GM19035 (cell line): ENCODE measurements at regions not wholly inside any gene's neighbourhood (a gene's known extent, or its start where the extent isn't known, plus 50 kb on each side); places are given as distances from the start of the nearest gene placed in this dataset.
"Not testable (repeated sequence)": the region's sequence is repeated elsewhere in the genome, so short reads cannot be mapped to it uniquely, and the experiment has no call there.

Experiments
- ATAC-seq: cut with Tn5 transposase; IDR thresholded peaks from one replicate; pipeline ENCODE4 v1.9.1; 2021; ENCODE audit not compliant: unreplicated experiment

DNA sequence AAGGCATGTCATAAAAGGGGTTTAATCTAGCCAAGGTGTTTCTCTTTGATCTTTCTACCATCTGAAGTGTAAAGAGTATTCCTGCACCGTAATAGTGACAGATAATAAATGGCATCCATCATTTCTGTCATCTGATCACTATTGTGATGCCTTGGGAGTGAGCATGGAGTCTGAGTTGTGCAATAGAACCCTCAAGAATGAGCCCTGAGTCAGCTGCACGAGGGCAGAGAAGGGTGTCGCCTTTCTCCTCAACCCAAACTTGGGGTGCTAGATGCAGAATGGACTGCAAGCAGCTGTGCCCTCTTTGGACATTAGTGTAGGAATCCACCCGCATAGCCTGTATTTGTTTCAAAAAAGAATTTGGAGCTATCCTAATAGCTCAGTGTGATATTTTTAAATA, 115.2 kb downstream of the ZNF37A start:
- ATAC-seq: no peak

GRCh38 chr10:38209748-38210147, 115.6 kb downstream of the ZNF37A start:
- ATAC-seq: not testable (repeated sequence)

DNA sequence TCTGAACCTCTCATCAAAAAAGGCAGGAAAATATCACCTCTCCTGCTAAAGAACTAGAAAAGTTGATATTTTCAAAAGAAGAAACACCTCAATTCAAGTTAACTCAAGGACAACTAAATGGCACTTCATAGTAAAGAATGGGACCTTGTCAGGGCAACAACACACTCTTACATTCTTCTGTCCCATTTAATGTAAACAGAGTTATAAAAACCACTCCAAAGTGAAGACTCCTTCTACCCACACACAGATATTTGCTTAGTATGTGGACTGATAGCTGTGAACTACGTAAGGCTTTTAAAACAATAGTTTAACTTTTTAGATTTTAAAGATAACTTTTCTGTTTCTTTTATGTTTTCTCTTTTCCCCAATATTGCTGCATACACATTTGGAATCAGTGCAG, 118.3 kb downstream of the ZNF37A start:
- no peak for ATAC-seq

DNA sequence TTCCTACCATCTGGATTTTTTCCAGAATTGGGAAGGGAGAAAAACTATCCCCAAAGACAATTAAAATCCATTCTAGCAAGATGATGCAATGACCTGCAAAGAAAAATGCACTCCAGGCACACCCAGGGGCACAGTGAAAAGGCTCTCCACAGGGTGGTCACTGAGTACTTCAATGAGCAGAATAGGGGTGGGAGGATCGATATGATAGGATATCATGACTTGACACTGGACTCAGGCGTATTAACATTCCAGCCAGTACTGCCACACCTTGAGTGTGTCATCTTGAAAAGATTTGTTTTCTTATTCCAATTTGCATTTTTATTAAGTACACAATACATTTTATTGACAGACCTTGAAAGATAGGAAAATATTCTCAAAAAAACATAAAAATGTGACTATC, 132.2 kb downstream of the ZNF37A start:
- ATAC-seq: no peak

DNA sequence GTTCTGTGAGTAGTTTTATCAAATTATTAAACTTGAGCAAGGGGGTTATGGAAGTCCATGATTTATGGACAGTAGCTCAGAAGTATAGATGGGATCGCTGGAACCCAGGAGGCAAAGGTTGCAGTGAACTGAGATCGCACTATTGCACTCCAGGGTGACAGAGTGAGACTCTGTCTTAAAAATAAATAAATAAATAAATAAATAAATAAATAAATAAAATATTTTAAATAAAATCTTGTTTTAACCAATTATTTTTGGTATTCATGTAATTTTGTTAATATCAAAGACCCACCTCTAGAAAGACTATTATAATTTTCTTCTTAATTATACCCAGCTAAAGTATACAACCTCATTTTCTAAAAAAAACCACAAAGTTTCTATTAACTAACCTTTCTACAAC, 134.3 kb downstream of the ZNF37A start:
- ATAC-seq: no peak

DNA sequence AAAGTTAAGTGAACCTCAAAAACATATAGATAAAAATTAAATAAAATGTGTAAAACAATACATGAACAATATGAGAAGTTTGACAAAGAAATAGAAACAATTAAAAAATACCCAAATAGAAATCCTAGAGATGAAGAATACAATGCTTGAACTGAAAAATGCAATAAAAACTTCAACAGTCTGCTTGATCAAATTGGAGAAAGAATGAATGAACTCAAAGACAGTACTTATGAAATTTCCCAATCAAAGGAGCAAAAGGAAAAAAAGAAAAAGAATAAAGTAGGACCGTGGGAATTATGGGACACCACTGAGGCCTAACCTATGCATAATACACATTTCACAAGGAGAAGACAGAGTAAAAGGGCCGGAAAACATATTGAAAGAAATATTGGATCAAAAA, 144.3 kb downstream of the ZNF37A start:
- not testable (repeated sequence) for ATAC-seq

DNA sequence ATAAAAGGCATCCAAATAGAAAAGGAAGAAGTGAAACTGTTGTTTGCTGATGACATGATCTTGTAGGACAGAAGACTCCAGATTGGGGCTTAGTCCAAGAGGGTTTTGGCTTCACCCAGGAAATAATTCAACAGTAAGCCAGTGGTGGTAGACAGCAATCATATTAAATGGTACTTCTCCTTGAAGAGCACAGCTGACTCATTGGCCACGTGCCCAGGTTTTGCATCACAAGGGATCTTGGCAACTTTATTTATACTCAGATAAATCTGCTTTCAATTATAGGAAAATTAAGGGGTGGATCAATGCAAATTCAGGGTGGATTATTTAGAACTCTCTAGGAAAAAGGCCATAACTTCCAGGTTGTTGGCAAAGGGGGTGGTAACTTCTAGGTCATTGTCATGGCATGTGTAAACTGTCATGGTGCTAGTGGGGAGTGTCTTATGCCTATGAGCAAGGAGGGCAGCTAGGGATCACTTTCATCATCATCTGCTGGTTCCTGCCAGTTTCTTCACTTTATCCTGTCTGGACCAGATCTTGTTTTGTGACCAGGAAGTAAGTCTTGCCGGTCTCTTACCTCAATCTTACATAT, 148.0 kb downstream of the ZNF37A start:
- ATAC-seq: not testable (repeated sequence)

- ATAC-seq: not testable (repeated sequence)
Measured at GRCh38 chr10:38248113-38248512, 154.0 kb downstream of the ZNF37A start.

DNA sequence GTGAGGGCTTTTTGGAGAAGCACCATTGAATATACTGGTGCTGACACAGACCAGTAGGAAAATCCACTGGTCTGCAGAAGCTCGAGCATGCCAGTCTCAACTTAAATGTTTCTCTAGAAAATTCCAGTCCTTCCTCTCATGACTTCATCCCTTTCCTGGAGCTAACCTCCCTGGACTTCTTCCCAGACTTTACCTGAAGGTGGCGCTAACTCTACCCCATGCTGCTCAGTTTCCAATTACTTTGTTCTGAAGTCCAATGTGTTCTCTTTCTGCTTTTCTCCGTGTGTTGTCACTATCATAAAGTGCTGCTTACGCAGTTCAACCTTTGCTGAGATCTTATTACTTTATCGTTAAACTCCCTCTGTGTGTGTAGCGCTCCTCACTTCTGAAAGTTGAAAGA, 158.4 kb downstream of the ZNF37A start:
- ATAC-seq: not testable (repeated sequence)

GRCh38 chr10:38267555-38267954, 173.4 kb downstream of the ZNF37A start:
- not testable (repeated sequence) for ATAC-seq

DNA sequence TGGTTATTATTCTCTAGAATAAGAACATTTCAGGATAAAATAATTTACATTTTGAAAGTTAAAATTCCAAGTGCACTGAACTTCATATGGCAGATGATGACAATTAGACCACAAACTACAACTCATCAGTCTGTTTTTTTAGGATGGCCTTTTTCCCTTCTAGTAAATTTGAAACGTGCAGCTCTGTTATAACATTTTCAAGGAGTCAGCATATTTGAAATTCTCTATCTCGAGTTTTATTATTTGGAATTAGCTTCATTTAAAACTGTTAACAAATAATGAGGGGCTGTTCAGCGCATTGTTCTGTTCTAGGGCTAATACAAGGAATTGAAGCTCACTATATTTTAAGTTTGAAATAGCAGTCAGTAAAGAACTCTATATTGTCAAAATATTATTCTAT, 176.9 kb downstream of the ZNF37A start:
- not testable (repeated sequence) for ATAC-seq

DNA sequence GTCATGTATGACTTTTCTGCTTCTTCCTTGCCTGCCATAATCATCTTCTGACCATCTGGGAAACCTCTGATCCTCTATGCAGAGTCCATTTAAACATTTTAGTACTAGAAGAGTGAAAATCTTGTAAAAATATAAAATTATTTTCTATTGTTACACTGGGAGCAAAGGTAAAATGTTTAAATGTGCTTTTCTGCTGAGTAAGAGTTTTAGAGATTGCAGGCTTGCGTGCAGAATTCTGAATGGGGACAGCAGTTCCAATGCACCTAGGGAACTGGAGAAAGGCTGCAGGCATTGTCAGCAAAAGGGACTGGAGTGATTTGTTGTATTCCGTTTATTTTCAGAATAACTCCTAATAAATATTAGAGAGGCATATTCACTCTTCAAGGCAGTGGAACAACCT, 180.7 kb downstream of the ZNF37A start:
- not testable (repeated sequence) for ATAC-seq

DNA sequence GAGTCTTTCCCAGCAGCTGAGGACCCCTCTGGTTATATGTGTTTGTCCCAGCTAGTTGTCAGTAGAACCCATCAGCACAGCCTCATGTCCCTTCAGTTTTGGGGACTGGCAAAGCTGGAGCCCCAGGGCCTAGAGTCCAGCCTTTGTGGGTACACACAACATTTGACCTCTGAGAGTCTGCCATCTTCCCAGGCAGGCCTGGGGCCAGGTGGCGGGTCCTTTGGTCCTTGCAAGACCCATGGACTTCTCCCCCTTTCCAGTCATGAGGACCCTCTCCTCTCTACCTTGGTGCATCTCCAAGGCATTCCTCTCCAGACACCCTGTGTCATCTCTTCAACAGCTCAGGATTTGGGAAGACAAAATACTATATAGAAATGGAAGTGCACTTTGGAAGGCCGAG, 198.4 kb downstream of the ZNF37A start:
- ATAC-seq: not testable (repeated sequence)

GRCh38 chr10:38310111-38310510, 216.0 kb downstream of the ZNF37A start:
- ATAC-seq: not testable (repeated sequence)

GRCh38 chr10:38315090-38315805, 221.1 kb downstream of the ZNF37A start:
- not testable (repeated sequence) for ATAC-seq

- not testable (repeated sequence) for ATAC-seq
Measured at GRCh38 chr10:38321393-38321792, 227.3 kb downstream of the ZNF37A start.

DNA sequence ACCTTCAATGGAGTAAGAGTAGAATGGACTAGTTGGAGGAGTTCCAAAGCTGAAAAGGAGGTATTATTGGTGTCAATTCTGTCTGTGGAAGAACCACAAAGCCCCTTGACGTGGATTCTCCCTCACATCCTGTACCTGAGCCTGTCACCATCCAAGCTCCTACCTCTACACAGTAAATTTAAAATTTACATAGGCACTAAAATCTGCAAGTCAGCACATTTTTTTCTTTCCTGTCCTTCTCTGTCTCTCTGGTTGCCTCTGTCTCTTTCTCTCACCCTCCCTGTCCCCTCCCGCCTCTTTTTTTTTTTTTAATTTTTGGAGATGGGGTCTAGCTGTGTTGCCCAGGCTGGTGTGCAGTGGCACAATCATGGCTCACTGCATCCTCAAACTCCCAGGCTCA, 236.2 kb downstream of the ZNF37A start:
- not testable (repeated sequence) for ATAC-seq

GRCh38 chr10:38331106-38331505, 237.0 kb downstream of the ZNF37A start:
- ATAC-seq: not testable (repeated sequence)

DNA sequence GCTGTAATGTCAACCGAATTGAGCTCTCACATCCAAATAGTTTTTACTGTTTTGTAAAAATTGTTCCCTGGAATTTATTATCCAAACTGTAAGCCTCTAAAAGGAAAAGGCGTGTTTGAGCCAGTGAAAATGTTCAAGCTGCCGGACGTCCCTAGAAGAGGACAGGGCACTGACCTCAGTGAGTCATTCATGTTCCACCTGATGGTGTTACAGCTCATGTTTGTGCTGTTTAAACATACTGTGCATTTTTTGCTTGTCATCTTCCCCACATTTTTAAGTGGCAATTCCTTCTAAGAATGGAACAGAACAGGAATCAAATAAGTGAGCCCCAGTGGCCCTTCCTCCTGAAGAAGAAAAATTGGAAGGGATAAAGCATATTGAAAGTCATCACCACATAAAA, 239.6 kb downstream of the ZNF37A start:
- ATAC-seq: not testable (repeated sequence)

- ATAC-seq: not testable (repeated sequence)
Measured at GRCh38 chr10:38350645-38351044, 256.5 kb downstream of the ZNF37A start.

DNA sequence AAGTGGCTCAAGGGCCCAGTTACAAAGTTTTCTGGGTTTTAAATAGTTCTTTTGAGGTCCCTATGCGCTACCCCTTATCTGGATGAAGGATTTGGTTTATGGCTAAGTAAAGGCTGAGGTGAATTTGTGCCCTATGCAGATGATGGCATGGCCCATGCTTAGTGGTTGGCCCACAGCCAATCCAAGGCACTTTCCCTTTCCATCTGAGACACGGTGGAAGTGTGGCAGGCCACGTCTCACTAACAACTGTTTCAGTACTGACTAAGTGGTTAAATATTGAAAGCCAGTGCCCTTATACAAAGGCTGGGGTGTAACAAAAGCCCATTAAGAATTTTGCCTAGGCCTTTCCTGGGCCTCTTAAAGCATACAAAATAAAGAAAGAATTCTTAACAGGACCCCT, 260.3 kb downstream of the ZNF37A start:
- ATAC-seq: not testable (repeated sequence)

GRCh38 chr10:38355911-38356526, 261.9 kb downstream of the ZNF37A start:
- ATAC-seq: peak; percentile 99
